NCI-H82 (cell line): ENCODE measurements at regions not wholly inside any gene's neighbourhood (a gene's known extent, or its start where the extent isn't known, plus 50 kb on each side); places are given as distances from the start of the nearest gene placed in this dataset.
A peak's percentile ranks its signal among the peaks of the same experiment; 100 is the strongest.

Experiments
- DNase-seq: peaks from one replicate; lab custom pipeline; 2025; lab: John Stamatoyannopoulos, UW

DNA sequence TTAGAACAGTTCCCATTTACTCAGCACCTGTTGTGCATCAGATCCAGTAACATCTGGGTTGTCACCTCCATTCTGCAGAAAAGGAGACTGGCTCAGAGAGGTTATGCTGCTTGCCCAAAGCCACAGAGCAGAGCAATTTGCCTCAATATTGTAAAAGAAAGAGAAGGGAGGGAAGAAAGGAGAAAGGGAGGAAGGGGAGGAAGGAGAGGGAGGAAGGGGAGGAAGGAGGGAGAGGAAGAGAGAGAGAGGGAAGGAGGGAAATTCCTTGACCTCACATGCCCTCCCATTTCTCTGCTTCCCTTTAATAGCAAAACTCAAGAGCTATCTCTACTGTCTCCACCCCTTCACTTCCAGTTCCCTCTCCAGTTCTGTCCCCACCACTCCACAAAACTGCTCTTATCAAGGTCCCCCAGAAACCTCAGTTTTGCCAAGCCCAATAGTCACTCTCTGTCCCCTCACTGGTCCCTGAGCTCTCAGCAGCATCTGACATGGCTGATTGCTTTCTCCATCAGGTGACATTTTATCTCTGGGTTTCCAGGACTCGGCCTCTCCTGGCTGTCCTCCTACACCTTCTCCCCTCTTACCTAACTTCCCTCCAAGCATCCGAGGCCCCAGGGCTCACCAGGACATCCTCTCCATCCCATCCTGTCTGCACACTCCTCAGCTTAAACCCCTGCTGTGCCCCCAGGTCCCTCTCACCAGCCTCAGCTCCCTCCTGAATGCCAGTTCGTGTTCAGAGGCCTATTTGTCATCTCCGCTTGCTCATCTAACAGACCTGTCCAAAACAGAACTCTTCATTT is 104.7 kb upstream of the LINGO1 start:
- DNase-seq = no peak

- DNase-seq = no peak
Observed at GRCh38 chr15:77734306-77734705, 101.6 kb upstream of the LINGO1 start.

- DNase-seq = no peak
Observed at GRCh38 chr15:77733579-77734300, 101.0 kb upstream of the LINGO1 start.

GRCh38 chr15:77732514-77733335 is 100.0 kb upstream of the LINGO1 start:
- no peak for DNase-seq

DNA sequence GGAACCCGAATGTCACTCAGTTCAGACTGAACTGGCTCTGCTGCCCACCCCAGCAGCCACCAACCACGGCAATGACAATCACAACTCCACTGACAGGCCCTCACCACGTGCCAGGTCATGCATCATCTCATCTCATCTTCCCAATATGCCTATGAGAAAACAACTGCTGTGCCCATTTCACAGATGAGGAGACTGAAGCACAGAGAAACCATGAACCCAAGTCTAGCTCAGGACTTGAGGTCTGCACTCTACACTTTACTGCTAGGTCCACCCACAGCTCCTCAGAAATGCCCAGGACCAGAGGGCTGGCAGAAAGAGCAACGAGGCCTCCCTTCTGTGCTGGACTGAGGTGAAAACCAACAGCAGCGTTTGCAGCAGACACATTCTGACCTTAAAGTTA is 99.2 kb upstream of the LINGO1 start:
- DNase-seq = no peak

GRCh38 chr15:77731067-77731466 is 98.4 kb upstream of the LINGO1 start:
- DNase-seq = no peak

GRCh38 chr15:77727635-77728304 is 95.1 kb upstream of the LINGO1 start:
- DNase-seq = no peak

- DNase-seq = no peak
Observed at GRCh38 chr15:77724715-77725114, 92.0 kb upstream of the LINGO1 start.

- DNase-seq = no peak
Observed at GRCh38 chr15:77723756-77724155, 91.0 kb upstream of the LINGO1 start.

GRCh38 chr15:77722759-77723460 is 90.2 kb upstream of the LINGO1 start:
- DNase-seq = no peak

- no peak for DNase-seq
Observed at GRCh38 chr15:77721963-77722362, 89.3 kb upstream of the LINGO1 start.

DNA sequence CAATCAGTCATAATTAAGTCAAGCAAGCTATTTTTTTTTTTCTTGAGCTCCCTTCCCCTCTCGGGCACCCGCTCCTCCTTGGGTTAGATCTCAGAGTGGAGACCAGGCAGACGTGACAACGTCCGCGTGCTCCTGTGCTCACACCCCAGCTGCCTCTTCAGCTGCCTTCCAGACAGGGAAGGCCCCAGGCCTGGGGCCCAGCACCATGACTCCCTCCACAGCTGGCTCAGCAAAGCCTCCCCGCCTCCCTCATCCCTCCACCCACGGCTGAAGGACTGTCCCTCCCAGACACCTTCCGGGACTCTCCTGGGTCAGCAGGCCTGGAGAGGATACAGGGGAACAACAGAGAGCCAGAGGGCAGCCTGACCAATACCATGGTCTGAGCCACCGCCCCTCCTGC is 87.9 kb upstream of the LINGO1 start:
- DNase-seq = peak; percentile 60

DNA sequence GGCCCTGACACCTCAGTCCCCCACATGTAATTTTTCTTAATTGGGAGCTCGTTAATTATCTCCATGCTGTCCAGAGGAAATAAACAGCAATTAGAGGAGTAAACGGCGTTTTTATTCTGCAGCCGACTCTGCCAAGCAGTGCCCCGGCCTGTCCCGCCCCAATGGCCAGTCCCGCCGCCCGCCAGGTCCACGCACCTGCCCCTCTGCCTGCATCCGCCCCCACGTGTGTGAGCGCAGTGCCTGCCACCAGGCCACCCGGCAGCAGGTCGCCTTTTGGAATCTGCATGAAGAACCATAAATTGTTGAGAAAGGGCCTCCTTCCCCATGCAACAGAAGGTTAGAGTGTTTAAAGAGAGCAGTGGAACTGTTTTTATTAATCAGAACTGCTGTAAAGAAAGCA is 87.5 kb upstream of the LINGO1 start:
- DNase-seq = no peak

DNA sequence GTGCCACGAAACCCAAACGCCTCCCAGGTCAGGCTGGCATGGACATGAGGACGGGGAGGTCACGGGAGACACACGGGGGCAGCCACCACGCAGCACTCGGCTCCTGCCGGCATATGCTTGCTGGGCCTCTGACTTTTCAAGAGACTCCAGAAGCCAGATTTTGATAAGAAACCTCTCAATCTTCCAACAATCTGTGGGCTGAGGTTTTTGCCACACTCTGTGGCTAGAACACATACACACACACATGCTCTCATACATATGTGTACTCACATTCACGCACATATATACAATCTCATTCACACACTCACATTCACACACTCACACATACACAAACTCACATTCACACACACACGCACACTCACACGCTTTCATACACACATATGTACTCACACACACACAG is 86.7 kb upstream of the LINGO1 start:
- no peak for DNase-seq

DNA sequence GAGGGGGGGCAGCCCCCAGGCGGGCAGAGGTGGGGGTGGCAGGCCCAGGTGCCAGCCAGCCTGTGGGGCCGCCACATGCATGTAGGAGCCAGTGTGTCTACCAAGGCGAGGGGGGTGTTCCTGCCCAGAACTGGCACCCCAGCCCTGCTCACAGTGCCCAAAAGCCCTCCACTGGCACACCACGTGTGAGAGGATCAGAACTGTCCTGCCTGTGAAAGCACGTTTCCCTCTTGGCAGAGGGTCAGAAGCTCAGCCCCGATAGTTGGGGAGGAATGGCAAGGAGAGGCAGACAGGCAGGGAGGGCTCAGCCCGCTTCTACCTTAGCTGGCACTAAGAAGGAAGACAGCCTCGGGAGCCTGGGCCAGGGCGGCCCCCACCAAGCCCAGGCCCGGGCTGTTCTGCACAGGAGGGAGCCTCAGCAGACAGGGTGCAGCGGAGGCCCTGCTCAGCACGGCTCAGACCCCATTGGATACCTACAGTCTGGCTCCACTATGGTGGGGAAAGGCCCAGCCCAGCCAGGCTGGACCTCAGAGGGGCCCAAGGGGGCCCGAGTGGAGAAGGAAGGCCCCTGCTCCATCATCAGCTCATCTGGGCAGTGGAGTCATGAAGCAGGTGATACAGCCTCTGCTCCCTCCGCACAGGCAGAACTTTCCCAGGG is 84.8 kb upstream of the LINGO1 start:
- DNase-seq = no peak

DNA sequence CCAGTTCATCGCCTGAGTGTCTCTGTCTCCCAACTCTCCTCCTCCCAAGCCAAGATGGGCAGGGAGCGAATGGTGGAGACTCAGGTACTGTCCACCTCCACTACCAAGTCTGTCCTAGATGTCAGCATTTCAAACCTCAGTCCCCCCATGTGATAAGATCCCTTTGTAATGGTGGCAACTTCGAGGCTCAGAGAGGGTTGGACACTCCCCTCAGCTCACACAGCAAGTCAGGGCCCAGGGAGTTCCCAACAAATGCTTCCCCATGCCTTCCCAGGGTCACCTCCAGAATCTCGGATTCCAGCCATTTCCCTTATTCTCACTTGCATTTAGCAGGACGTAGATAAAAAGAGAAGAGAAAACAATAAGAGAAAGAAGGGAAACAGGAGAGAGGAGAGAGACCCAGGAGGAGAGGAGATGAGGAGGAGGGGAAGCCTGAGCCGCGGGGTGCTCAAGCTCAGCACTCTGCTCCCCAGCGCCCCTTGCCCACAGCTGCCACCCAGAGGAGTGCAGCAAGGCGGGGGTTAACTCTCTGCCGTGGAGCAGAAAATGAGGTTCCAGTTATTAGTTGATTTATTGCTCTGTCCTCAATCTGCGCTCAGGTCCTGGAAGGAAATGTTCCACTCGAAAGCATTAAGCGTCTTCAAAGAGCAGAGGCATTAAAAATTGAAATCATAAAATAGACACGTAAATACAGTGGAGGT is 84.1 kb upstream of the LINGO1 start:
- DNase-seq = no peak

DNA sequence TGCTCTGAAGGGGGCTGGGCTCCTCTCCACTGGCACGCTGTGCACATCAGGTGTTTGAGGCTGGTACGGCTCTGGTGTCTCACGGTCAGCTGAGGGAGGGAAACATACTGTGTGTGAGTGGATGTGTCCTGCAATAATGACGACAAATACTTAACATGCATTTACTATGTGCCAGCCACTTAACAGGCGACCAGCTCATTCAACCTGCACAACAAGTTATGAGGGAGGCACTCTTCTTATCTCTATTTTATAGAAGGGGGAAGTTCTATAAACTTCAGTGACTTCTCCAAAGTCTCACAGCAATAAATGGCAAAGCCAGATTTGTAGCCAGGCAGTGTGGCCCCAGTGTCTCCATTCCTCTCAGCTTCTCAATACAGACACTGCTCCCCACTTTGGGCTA is 83.1 kb upstream of the LINGO1 start:
- DNase-seq = no peak

DNA sequence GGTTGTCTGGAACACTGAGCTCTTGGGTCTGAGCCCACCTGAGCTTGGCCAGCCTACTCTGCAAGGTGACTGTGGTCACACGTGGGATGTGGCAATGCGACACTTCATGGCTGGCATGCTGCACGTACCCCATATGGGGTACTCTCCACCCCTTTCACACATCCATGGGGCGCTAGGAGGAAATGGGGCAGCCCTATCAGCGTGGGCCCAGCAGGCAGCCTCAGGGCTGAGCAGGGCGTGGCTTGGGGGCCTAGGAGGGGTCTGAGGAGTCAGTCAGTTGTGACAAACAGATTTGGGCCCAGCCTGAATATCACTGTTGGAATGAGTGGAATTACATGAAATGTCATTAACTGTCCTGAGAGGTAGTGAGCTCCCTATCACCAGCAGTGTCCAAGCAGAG is 82.3 kb upstream of the LINGO1 start:
- no peak for DNase-seq

DNA sequence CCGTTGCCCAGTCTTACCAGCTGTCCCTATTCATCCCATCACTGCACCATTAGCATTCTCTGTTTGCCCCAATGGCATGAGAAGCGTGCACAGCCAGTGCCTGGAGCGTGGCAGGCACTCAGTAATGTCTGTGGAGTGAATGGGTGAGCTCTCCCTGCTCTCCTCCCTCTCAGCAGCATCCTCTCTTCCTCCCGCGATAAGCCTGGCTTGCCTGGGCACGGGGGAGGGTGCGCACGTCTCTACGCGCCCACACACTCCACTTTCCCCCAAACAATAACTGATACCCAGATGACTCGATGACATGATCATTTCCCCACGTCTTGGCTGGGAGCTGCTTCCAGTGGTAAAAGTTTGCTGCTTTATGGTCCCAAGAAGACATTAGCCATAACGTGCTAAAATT is 81.8 kb upstream of the LINGO1 start:
- DNase-seq = no peak

DNA sequence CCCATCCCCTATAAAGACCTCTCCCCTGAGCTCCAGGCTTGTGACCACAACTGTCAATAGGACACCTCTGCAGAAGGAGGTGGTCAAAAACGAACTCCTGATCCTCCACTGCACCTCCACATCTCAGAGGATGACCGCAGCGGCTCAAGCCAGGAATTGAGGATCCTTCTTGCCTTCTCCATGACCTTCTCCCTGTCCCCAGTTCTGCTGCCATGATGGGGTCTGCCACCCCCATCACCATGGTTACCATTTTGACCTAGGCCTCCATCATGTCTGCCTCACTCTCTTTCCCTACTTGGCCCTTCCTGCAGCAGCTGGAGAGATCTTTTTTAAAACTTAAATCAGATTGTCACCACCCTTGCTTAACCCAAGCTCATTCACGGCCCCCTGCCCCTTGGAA is 81.3 kb upstream of the LINGO1 start:
- no peak for DNase-seq
